CD14-positive monocyte (primary cell): ENCODE measurements at regions not wholly inside any gene's neighbourhood (a gene's known extent, or its start where the extent isn't known, plus 50 kb on each side); places are given as distances from the start of the nearest gene placed in this dataset.

ENCODE experiments used
- DNase-seq, 3 donors: peaks; one replicate each; pipeline ENCODE4 v3.0.0-alpha.2; 2011 to 2022
- H2AFZ ChIP-seq: 2 replicates; pipeline ENCODE4 v1.6.0; 2012; ENCODE audit warnings: mild to moderate bottlenecking, low read depth, low read length, inconsistent platforms; ENCODE audit not compliant: insufficient read depth, poor library complexity, severe bottlenecking
- H3K27ac ChIP-seq, 2 donors: 1 replicate in 1 of 2; 2 replicates in 1 of 2; pipeline ENCODE4 v1.5.1; 2012 to 2013; ENCODE audit warnings: low read length in 2 of 2, control low read depth in 1 of 2, inconsistent platforms in 1 of 2, low read depth in 1 of 2, mild to moderate bottlenecking in 1 of 2
- H3K27me3 ChIP-seq, 2 donors: one replicate each; pipeline versions ENCODE4 v1.6.0 to v1.6.1; 2011 to 2013; ENCODE audit warnings: low read length in 2 of 2; ENCODE audit not compliant: control insufficient read depth in 2 of 2, insufficient read depth in 2 of 2
- H3K36me3 ChIP-seq, 2 donors: replicated peaks in 1 of 2; 1 replicate in 1 of 2; 2 replicates in 1 of 2; pipeline versions ENCODE4 v1.5.1 to v1.6.1; 2012 to 2013; ENCODE audit warnings: low read length in 2 of 2, control low read depth in 1 of 2, inconsistent platforms in 1 of 2, mild to moderate bottlenecking in 1 of 2; ENCODE audit not compliant: insufficient read depth in 2 of 2, control insufficient read depth in 1 of 2
- H3K4me1 ChIP-seq, 2 donors: 1 replicate in 1 of 2; 2 replicates in 1 of 2; pipeline versions ENCODE4 v1.5.1 to v1.6.1; 2012 to 2013; ENCODE audit warnings: low read length in 2 of 2, control low read depth in 1 of 2, inconsistent platforms in 1 of 2, mild to moderate bottlenecking in 1 of 2, moderate library complexity in 1 of 2; ENCODE audit not compliant: insufficient read depth in 2 of 2, control insufficient read depth in 1 of 2
- H3K4me2 ChIP-seq: replicated peaks from 2 replicates; pipeline ENCODE3; 2012; ENCODE audit warnings: low read length, moderate library complexity, mild to moderate bottlenecking; ENCODE audit not compliant: poor library complexity, severe bottlenecking; ENCODE audit errors: extremely low read depth
- H3K4me3 ChIP-seq, 3 experiments: fragments of 200-600 bp in 1 of 3; sonication (generic) in 1 of 3; replicated peaks in 1 of 3; 1 replicate in 2 of 3; 2 replicates in 1 of 3; pipeline ENCODE4 v1.5.1; 2011 to 2013; ENCODE audit warnings: low read length in 3 of 3, mild to moderate bottlenecking in 3 of 3, control low read depth in 2 of 3, low read depth in 2 of 3, inconsistent platforms in 1 of 3, moderate library complexity in 1 of 3
- H3K79me2 ChIP-seq: 2 replicates; pipeline ENCODE4 v1.6.0; 2012; ENCODE audit warnings: mild to moderate bottlenecking, control low read depth, inconsistent platforms, low read length, moderate library complexity; ENCODE audit not compliant: insufficient read depth
- H3K9ac ChIP-seq: 2 replicates; pipeline ENCODE4 v1.6.0; 2017; ENCODE audit warnings: low read length, mild to moderate bottlenecking; ENCODE audit not compliant: insufficient read depth, poor library complexity, severe bottlenecking
- H3K9me3 ChIP-seq, 2 donors: replicated peaks in 1 of 2; 1 replicate in 1 of 2; 2 replicates in 1 of 2; pipeline versions ENCODE4 v1.5.1 to v1.6.1; 2012 to 2013; ENCODE audit warnings: low read length in 2 of 2, control low read depth in 1 of 2; ENCODE audit not compliant: control insufficient read depth in 1 of 2, insufficient read depth in 1 of 2
- H4K20me1 ChIP-seq: 2 replicates; pipeline ENCODE4 v1.6.0; 2012; ENCODE audit warnings: mild to moderate bottlenecking, low read length, control low read depth, moderate library complexity; ENCODE audit not compliant: insufficient read depth
- H3K27ac Mint-ChIP-seq, 7 donors: one replicate each; pipeline ENCODE4 v1.8.0; 2020; ENCODE audit warnings: mild to moderate bottlenecking in 7 of 7, mixed read lengths in 7 of 7, moderate library complexity in 6 of 7, inconsistent platforms in 2 of 7
- H3K27me3 Mint-ChIP-seq, 3 donors: one replicate each; pipeline ENCODE4 v1.8.0; 2021 to 2022; ENCODE audit warnings: low read depth in 3 of 3, mild to moderate bottlenecking in 3 of 3, mixed read lengths in 3 of 3, moderate library complexity in 3 of 3, inconsistent platforms in 1 of 3
- H3K36me3 Mint-ChIP-seq, 2 donors: one replicate each; pipeline ENCODE4 v1.8.0; 2020; ENCODE audit warnings: mixed read lengths in 2 of 2, inconsistent platforms in 1 of 2, mild to moderate bottlenecking in 1 of 2
- H3K4me1 Mint-ChIP-seq: one replicate; pipeline ENCODE4 v1.8.0; 2020; ENCODE audit warnings: mild to moderate bottlenecking, mixed read lengths
- H3K4me3 Mint-ChIP-seq, 2 donors: one replicate each; pipeline ENCODE4 v1.8.0; 2020; ENCODE audit warnings: mild to moderate bottlenecking in 2 of 2, mixed read lengths in 2 of 2, moderate library complexity in 1 of 2
- H3K9me3 Mint-ChIP-seq, 7 donors: one replicate each; pipeline ENCODE4 v1.8.0; 2020 to 2022; ENCODE audit warnings: mixed read lengths in 7 of 7, mild to moderate bottlenecking in 6 of 7, moderate library complexity in 6 of 7, inconsistent platforms in 2 of 7
- CTCF ChIP-seq: fragments of 200-600 bp; IDR thresholded peaks from one replicate; pipeline ENCODE4 v1.8.0; 2022; ENCODE audit warnings: antibody characterized with exemption, mild to moderate bottlenecking
- WGBS: methylation state at CpG from one replicate; pipeline ENCODE4 v1.1.5; 2013; ENCODE audit warnings: missing lambda C conversion rate; ENCODE audit not compliant: insufficient coverage; 5-methylcytosine and 5-hydroxymethylcytosine counted together
- intact Hi-C, 2 donors: fragments of 100-400 bp; cut with micrococcal nuclease; formaldehyde crosslinking; loops; one replicate each; pipeline versions ENCODE4 v1.15.0 to v1.15.1; 2023

GRCh38 chr2:133918141-133918540 is 335.7 kb upstream of the MGAT5 start:
- H3K27ac Mint-ChIP-seq = no peak overlapping the region
- H3K36me3 ChIP-seq = no peaks in the 10 kb centered on the region
- H3K9me3 ChIP-seq = no peaks in the 10 kb centered on the region
- H3K4me2 ChIP-seq = no peak overlapping the region
- no peak overlapping the region for H3K4me3 ChIP-seq
- no peaks in the 10 kb centered on the region for H3K36me3 Mint-ChIP-seq
- peaks cover 0 to 5% (median 1%) of the 10 kb centered on the region in 3 donors for H3K27me3 Mint-ChIP-seq
- peaks cover 0 to 4% (median 2%) of the 10 kb centered on the region in 7 donors for H3K9me3 Mint-ChIP-seq
- H3K4me1 ChIP-seq = no peaks in the 10 kb centered on the region
- H3K9ac ChIP-seq = no peak overlapping the region
- H3K27ac ChIP-seq = no peak overlapping the region
- TF ChIP-seq CTCF = no peak
- no peaks in the 10 kb centered on the region for H4K20me1 ChIP-seq
- 83% methylated on average over 1 of the region's 1 CpG for WGBS
- no peak for DNase-seq
- H3K4me3 Mint-ChIP-seq = no peak overlapping the region
- H3K4me1 Mint-ChIP-seq = no peaks in the 10 kb centered on the region
- H2AFZ ChIP-seq = no peak overlapping the region
- intact Hi-C loops = no loop called here
- H3K27me3 ChIP-seq = no peaks in the 10 kb centered on the region
- no peaks in the 10 kb centered on the region for H3K79me2 ChIP-seq

- peaks cover 0 to 4% (median 2%) of the 10 kb centered on the region in 7 donors for H3K9me3 Mint-ChIP-seq
- H4K20me1 ChIP-seq = no peaks in the 10 kb centered on the region
- H3K36me3 Mint-ChIP-seq = no peaks in the 10 kb centered on the region
- no peak overlapping the region for H2AFZ ChIP-seq
- H3K9me3 ChIP-seq = no peaks in the 10 kb centered on the region
- H3K4me1 Mint-ChIP-seq = no peaks in the 10 kb centered on the region
- no peak overlapping the region for H3K27ac ChIP-seq
- no peak overlapping the region for H3K27ac Mint-ChIP-seq
- no peak overlapping the region for H3K4me3 Mint-ChIP-seq
- DNase-seq = no peak
- H3K79me2 ChIP-seq = no peaks in the 10 kb centered on the region
- H3K27me3 Mint-ChIP-seq = peaks cover 1 to 7% (median 2%) of the 10 kb centered on the region in 3 donors
- no peaks in the 10 kb centered on the region for H3K27me3 ChIP-seq
- intact Hi-C loops = no loop called here
- no peak overlapping the region for H3K4me2 ChIP-seq
- no peaks in the 10 kb centered on the region for H3K36me3 ChIP-seq
- no peaks in the 10 kb centered on the region for H3K4me1 ChIP-seq
- no peak for TF ChIP-seq CTCF
- no peak overlapping the region for H3K9ac ChIP-seq
- 57% methylated on average over 3 of the region's 3 CpGs for WGBS
- H3K4me3 ChIP-seq = no peak overlapping the region
Measured at GRCh38 chr2:133919285-133919684, 334.6 kb upstream of the MGAT5 start.
